Epithelial cell of proximal tubule (primary cell): ENCODE measurements at regions not wholly inside any gene's neighbourhood (a gene's known extent, or its start where the extent isn't known, plus 50 kb on each side); places are given as distances from the start of the nearest gene placed in this dataset.
A peak's percentile ranks its signal among the peaks of the same experiment; 100 is the strongest.

Experiments
- DNase-seq: peaks from one replicate; pipeline ENCODE4 v3.0.0-alpha.2; 2011; ENCODE audit warnings: low read depth
- H3K4me3 ChIP-seq: 2 replicates; pipeline ENCODE4 v1.5.1; 2011; ENCODE audit warnings: low read depth, mild to moderate bottlenecking, low read length
- TF ChIP-seq, protein P1 (sequence below): conservative IDR thresholded peaks from 2 replicates; pipeline ENCODE4 v1.5.1; 2012; ENCODE audit warnings: low read depth, mild to moderate bottlenecking, low read length

DNA sequence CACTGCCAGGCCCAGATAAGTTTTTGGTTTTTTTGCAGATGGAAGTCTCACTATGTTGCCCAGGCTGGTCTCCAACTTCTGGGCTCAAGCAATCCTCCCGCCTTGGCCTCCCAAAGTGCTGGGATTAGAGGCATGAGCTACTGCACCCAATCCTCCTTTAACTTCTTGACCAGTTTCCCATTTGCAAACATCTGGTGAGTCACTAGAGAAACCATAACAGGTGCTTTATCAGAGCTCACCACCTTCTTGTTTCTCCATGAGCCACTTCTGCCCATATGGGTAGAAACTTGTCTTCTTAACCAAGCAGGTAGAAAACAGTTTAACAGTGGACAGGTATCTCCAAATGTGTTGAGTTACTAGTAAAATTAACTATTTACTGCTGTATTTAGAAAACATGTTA lies 128.4 kb upstream of the AP1S2 start:
- TF ChIP-seq, protein P1, sequence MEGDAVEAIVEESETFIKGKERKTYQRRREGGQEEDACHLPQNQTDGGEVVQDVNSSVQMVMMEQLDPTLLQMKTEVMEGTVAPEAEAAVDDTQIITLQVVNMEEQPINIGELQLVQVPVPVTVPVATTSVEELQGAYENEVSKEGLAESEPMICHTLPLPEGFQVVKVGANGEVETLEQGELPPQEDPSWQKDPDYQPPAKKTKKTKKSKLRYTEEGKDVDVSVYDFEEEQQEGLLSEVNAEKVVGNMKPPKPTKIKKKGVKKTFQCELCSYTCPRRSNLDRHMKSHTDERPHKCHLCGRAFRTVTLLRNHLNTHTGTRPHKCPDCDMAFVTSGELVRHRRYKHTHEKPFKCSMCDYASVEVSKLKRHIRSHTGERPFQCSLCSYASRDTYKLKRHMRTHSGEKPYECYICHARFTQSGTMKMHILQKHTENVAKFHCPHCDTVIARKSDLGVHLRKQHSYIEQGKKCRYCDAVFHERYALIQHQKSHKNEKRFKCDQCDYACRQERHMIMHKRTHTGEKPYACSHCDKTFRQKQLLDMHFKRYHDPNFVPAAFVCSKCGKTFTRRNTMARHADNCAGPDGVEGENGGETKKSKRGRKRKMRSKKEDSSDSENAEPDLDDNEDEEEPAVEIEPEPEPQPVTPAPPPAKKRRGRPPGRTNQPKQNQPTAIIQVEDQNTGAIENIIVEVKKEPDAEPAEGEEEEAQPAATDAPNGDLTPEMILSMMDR = no peak
- no peak for DNase-seq
- no peak overlapping the region for H3K4me3 ChIP-seq

DNA sequence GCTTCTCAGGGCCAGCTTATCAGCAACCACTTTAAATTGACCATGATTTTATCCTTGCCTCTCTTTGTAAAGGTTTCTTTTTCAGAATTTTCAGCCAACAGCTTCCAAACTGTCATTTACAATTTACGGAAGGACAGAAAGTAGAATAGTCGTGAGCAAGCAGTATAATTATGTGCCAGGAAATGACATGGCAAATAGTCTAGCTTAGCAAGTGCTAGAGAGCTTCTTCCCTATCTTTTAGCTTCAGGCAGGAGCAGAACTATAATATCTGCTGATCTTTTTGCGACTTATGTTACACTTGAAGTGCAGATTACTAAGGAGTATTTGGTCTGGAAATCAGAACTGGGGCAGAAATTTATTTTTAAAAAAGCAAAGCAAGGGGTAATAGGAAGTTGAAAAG lies 123.0 kb upstream of the AP1S2 start:
- H3K4me3 ChIP-seq = no peak overlapping the region
- TF ChIP-seq, protein P1 = no peak
- no peak for DNase-seq

DNA sequence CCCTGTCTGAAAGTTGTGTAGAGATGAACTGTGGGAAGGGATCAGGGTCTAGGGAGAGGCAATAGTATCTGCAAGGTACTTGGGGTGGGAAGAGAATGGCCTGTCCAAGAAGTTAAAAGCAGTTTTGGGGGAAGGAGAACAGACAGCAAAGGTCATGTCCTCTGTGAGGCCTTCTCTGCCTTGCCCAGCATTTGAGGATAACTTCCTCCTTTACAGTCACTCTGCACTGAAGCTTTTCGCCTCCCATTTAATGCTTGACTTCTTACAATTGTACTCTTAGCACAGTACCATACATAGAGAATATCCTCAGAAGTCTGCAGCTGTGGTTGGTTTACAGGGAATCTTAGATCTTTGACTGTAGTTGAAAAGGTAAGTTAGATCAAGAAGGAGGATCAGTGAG lies 121.8 kb upstream of the AP1S2 start:
- H3K4me3 ChIP-seq = no peak overlapping the region
- TF ChIP-seq, protein P1 = no peak
- DNase-seq = no peak

DNA sequence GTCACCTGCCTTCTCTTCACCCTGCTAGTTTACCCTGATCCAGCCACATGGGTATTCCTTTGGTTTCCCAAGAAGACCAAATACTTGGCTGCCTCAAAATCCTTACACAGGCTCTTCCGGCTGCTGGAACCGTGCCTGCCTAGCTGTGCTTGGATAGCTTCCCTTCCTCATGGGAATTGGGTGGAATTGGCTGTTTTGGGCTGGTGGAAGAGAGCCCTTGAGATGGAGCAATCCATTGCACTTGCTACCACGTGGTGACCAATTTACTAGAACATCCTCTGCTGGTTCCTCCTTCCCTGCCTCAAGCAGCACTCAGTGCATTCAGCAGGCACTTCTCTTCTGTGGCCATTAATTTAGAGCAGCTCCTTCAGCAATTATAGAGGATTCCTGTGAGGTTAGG lies 119.3 kb upstream of the AP1S2 start:
- TF ChIP-seq, protein P1 = no peak
- H3K4me3 ChIP-seq = no peak overlapping the region
- DNase-seq = no peak

DNA sequence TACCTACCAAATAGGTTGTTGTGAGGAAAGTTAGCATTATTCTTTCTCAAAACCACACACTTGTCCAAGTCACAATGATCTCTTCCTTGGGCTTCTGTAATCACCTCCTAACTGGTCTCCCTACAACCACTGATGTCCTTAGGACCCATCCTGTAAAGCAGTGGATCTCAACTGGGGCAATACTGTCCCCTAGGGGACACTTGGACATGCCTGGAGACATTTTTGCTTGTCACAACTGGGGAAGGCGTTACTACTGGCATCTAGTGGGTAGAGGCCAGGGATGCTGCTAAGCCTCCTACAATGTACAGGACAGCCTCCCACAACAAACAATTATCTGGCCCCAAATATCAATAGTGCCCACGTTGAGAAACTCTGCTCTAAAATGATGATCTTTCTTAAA lies 118.7 kb upstream of the AP1S2 start:
- no peak for DNase-seq
- H3K4me3 ChIP-seq = no peak overlapping the region
- TF ChIP-seq, protein P1 = peak; percentile 65

DNA sequence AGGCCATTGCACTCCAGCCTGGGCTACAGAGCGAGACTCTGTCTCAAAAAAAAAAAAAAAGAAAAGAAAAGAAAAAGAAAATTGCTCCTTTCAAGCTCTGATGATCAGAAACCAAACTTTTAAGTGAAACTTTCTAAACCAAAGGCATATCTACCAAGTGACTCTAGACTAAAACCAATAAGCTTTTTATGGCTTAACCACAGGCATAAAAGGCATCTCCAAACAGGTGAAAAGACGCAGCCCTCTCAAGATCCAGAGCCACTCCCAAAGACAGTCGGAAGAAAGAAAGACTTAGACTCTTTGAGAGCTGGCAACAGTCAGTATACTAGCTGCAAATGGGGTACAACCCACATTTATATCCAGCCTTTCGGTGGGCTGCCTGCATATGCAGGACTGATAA lies 117.1 kb upstream of the AP1S2 start:
- DNase-seq = no peak
- TF ChIP-seq, protein P1 = no peak
- H3K4me3 ChIP-seq = no peak overlapping the region

DNA sequence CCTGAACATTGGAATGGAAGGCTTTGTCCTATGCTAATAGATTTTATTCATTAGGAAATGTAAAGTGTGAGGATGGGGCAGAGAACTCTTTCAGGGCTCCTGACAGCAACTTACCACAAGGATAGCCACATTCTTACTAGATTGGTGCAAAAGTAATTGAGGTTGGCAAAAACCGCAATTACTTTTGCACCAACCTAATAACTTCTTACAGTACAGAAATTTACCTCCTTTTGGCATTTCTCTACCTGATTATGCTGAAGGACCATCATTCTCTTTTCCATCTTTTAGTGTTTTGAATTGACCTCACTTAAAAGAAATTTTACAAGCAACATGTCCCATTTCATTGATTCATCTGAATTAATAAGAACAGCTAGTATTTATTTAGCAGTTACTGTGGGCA lies 109.2 kb upstream of the AP1S2 start:
- DNase-seq = no peak
- TF ChIP-seq, protein P1 = no peak
- H3K4me3 ChIP-seq = no peak overlapping the region
